Astrocyte of the cerebellum (primary cell): ENCODE measurements at regions not wholly inside any gene's neighbourhood (a gene's known extent, or its start where the extent isn't known, plus 50 kb on each side); places are given as distances from the start of the nearest gene placed in this dataset.

Experiments used
- DNase-seq: peaks from one replicate; pipeline ENCODE4 v3.0.0-alpha.2; 2011; ENCODE audit warnings: low read depth
- H3K4me3 ChIP-seq: 2 replicates; pipeline ENCODE4 v1.5.1; 2011; ENCODE audit warnings: mild to moderate bottlenecking, low read depth, low read length, moderate library complexity
- CTCF ChIP-seq: IDR thresholded peaks from 2 replicates; pipeline ENCODE4 v1.5.1; 2012; ENCODE audit warnings: low read length, low read depth, moderate library complexity, mild to moderate bottlenecking; ENCODE audit errors: missing control alignments
- in situ Hi-C: cut with HindIII; loops from 2 replicates; pipeline ENCODE4 v1.10.0; 2017; ENCODE audit warnings: low sequenced_read_pairs

- no peak for DNase-seq
- no peak for TF ChIP-seq CTCF
- no peak overlapping the region for H3K4me3 ChIP-seq
- in situ Hi-C loops: no loop called here
Observed at GRCh38 chrX:97936296-97936695, 1052.6 kb downstream of the RPA4 start.

- no peak for DNase-seq
- no peak for TF ChIP-seq CTCF
- in situ Hi-C loops: no loop called here
- H3K4me3 ChIP-seq: no peak overlapping the region
Observed at GRCh38 chrX:97938706-97939105, 1055.0 kb downstream of the RPA4 start.

GRCh38 chrX:97968376-97969163 is 1084.9 kb downstream of the RPA4 start:
- no peak overlapping the region for H3K4me3 ChIP-seq
- TF ChIP-seq CTCF: no peak
- no peak for DNase-seq
- in situ Hi-C loops: no loop called here

GRCh38 chrX:97984641-97985040 is 1100.9 kb downstream of the RPA4 start:
- H3K4me3 ChIP-seq: no peak overlapping the region
- in situ Hi-C loops: no loop called here
- TF ChIP-seq CTCF: no peak
- DNase-seq: no peak

GRCh38 chrX:97985096-97985495 is 1101.4 kb downstream of the RPA4 start:
- in situ Hi-C loops: no loop called here
- no peak for TF ChIP-seq CTCF
- DNase-seq: no peak
- H3K4me3 ChIP-seq: no peak overlapping the region

GRCh38 chrX:97987979-97988378 is 1104.3 kb downstream of the RPA4 start:
- no peak for TF ChIP-seq CTCF
- no peak for DNase-seq
- H3K4me3 ChIP-seq: no peak overlapping the region
- in situ Hi-C loops: no loop called here
